ENCODE measurements at regions not wholly inside any gene's neighbourhood (a gene's known extent, or its start where the extent isn't known, plus 50 kb on each side); places are given as distances from the start of the nearest gene placed in this dataset.

DNA sequence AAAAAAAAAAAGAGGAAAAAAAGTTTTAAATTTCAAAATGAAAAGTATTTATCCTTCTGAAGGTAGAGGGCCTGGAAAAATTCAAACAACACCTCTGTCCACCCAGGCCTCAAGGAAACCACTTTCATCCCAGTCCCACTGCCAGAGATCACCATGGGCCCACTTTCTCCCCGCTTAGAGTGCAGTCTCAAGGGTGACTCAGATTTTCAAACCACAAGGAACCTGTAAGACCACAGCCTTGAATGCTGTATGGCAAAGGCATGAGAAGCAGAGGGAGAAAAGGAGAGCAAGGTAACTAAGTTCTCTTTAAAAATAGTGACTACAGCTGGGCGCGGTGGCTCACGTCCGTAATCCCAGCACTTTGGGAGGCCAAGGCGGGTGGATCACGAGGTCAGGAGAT lies 87.9 kb upstream of the PACRGL start:
- no peaks in the 10 kb centered on the region for H3K9me2 ChIP-seq (ENCODE audit: low read depth, low read length)
- H3K27ac ChIP-seq (ENCODE audit: low read depth, low read length, poor library complexity, severe bottlenecking) = no peak overlapping the region
- no peaks in the 10 kb centered on the region for H3F3A ChIP-seq (ENCODE audit: insufficient read depth, low read length)
- H3K79me2 ChIP-seq (ENCODE audit: insufficient read depth, low read length) = no peaks in the 10 kb centered on the region
- H3K4me2 ChIP-seq (ENCODE audit: low read length) = no peak overlapping the region
- no peak overlapping the region for H3K4me3 ChIP-seq (ENCODE audit: low read depth, low read length, poor library complexity, severe bottlenecking)
- H3K36me3 ChIP-seq (ENCODE audit: insufficient read depth, low read length) = no peaks in the 10 kb centered on the region
- H3K9me3 ChIP-seq (ENCODE audit: low read length) = no peaks in the 10 kb centered on the region
- TF ChIP-seq EZH2 (IDR thresholded peaks at IDR 0.05; ENCODE audit: borderline replicate concordance, low read length) (no peak), CTCF (IDR thresholded peaks at IDR 0.05; ENCODE audit: low read length) (no peak)
- H4K20me1 ChIP-seq (ENCODE audit: insufficient read depth, low read length) = no peaks in the 10 kb centered on the region
- no peak overlapping the region for H3K9ac ChIP-seq (ENCODE audit: low read length)
- H3K4me1 ChIP-seq (ENCODE audit: insufficient read depth, low read length, severe bottlenecking) = no peaks in the 10 kb centered on the region
- H2AFZ ChIP-seq (ENCODE audit: low read length) = no peak overlapping the region
- no peaks in the 10 kb centered on the region for H3K27me3 ChIP-seq (ENCODE audit: insufficient read depth, low read length)

GRCh38 chr4:20614816-20615215 lies 85.4 kb upstream of the PACRGL start:
- Histone ChIP-seq H3F3A (ENCODE audit: insufficient read depth, low read length) (no peaks in the 10 kb centered on the region), H3K9me2 (ENCODE audit: low read depth, low read length) (no peaks in the 10 kb centered on the region), H3K9me3 (ENCODE audit: low read length) (no peaks in the 10 kb centered on the region), H3K27ac (ENCODE audit: low read depth, low read length, poor library complexity, severe bottlenecking) (no peak overlapping the region), H4K20me1 (ENCODE audit: insufficient read depth, low read length) (no peaks in the 10 kb centered on the region), H3K9ac (ENCODE audit: low read length) (no peak overlapping the region), H3K27me3 (ENCODE audit: insufficient read depth, low read length) (no peaks in the 10 kb centered on the region), H3K36me3 (ENCODE audit: insufficient read depth, low read length) (no peaks in the 10 kb centered on the region), H3K4me3 (ENCODE audit: low read depth, low read length, poor library complexity, severe bottlenecking) (no peak overlapping the region), H3K4me2 (ENCODE audit: low read length) (no peak overlapping the region), H2AFZ (ENCODE audit: low read length) (no peak overlapping the region), H3K4me1 (ENCODE audit: insufficient read depth, low read length, severe bottlenecking) (no peaks in the 10 kb centered on the region), H3K79me2 (ENCODE audit: insufficient read depth, low read length) (no peaks in the 10 kb centered on the region)
- TF ChIP-seq EZH2 (IDR thresholded peaks at IDR 0.05; ENCODE audit: borderline replicate concordance, low read length) (no peak), CTCF (IDR thresholded peaks at IDR 0.05; ENCODE audit: low read length) (no peak)

- Histone ChIP-seq H3K9me2 (ENCODE audit: low read depth, low read length) (no peaks in the 10 kb centered on the region), H3K36me3 (ENCODE audit: insufficient read depth, low read length) (no peaks in the 10 kb centered on the region), H2AFZ (ENCODE audit: low read length) (no peak overlapping the region), H3K79me2 (ENCODE audit: insufficient read depth, low read length) (no peaks in the 10 kb centered on the region), H3K4me3 (ENCODE audit: low read depth, low read length, poor library complexity, severe bottlenecking) (no peak overlapping the region), H3K27ac (ENCODE audit: low read depth, low read length, poor library complexity, severe bottlenecking) (no peak overlapping the region), H4K20me1 (ENCODE audit: insufficient read depth, low read length) (no peaks in the 10 kb centered on the region), H3K27me3 (ENCODE audit: insufficient read depth, low read length) (no peaks in the 10 kb centered on the region), H3F3A (ENCODE audit: insufficient read depth, low read length) (no peaks in the 10 kb centered on the region), H3K4me1 (ENCODE audit: insufficient read depth, low read length, severe bottlenecking) (no peaks in the 10 kb centered on the region), H3K9me3 (ENCODE audit: low read length) (no peaks in the 10 kb centered on the region), H3K4me2 (ENCODE audit: low read length) (no peak overlapping the region), H3K9ac (ENCODE audit: low read length) (no peak overlapping the region)
- TF ChIP-seq CTCF (IDR thresholded peaks at IDR 0.05; ENCODE audit: low read length) (no peak), EZH2 (IDR thresholded peaks at IDR 0.05; ENCODE audit: borderline replicate concordance, low read length) (no peak)
Observed at GRCh38 chr4:20615486-20616260, 84.6 kb upstream of the PACRGL start.

Data from OCI-LY1 (cell line).